ENCODE measurements at regions not wholly inside any gene's neighbourhood (a gene's known extent, or its start where the extent isn't known, plus 50 kb on each side); places are given as distances from the start of the nearest gene placed in this dataset.

DNA sequence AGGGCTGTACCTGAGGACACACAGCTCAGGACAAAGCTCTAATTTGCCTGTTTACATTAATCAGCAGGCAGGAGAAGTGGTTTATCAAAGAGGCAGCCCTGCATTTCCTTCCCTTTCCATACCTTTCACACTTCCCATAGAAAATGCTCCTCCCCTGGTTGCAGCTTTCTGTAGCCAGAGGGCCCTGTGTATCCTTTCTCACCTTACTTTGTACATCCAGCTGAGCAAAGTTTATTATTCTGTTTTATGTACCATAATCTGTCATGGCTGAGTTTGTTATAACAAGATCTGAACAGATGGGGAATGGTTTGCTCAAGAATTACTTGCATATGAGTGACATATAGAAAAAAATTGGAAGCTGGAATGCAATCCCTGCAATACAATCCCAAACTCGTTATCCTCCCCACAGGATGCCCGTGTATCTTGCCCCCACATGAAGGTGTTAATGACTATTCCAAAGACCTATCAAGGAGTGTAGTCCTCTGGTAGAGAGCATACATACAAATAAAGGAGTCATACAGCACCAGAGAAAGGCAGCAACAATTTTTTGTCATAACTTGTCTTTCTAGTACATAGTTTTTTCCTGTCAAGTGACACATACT is 1025.8 kb upstream of the KLHL29 start:
- TF ChIP-seq CTCF (conservative IDR thresholded peaks at IDR 0.05; ENCODE audit: low read length), result no peak
- DNase-seq (ENCODE audit: low read depth), result no peak
- H3K4me3 ChIP-seq (ENCODE audit: low read length), result no peak overlapping the region

- no peak for DNase-seq (ENCODE audit: low read depth)
- H3K4me3 ChIP-seq (ENCODE audit: low read length), result no peak overlapping the region
- no peak for TF ChIP-seq CTCF (conservative IDR thresholded peaks at IDR 0.05; ENCODE audit: low read length)
Measured at GRCh38 chr2:22360735-22361374, 1024.1 kb upstream of the KLHL29 start.

DNA sequence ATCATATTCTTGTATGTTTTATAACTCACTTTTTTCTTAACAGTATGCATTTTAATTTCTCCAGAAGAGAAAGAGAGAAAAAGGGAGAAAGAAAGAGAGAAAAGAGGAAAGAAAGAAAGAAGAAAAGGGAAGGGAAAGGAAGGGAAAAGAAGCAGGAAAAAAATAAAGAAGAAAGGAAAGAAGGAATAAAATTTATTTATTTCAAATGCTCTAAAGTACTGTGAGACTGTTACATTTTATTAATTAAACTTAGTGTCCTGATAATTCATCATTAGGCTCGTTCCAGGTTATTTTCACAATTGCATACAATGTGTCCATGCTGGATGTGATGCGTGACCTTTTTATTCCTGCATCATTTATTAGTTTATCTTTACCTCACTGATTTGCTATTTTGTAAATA is 1023.4 kb upstream of the KLHL29 start:
- DNase-seq (ENCODE audit: low read depth), result no peak
- no peak for TF ChIP-seq CTCF (conservative IDR thresholded peaks at IDR 0.05; ENCODE audit: low read length)
- no peak overlapping the region for H3K4me3 ChIP-seq (ENCODE audit: low read length)

DNA sequence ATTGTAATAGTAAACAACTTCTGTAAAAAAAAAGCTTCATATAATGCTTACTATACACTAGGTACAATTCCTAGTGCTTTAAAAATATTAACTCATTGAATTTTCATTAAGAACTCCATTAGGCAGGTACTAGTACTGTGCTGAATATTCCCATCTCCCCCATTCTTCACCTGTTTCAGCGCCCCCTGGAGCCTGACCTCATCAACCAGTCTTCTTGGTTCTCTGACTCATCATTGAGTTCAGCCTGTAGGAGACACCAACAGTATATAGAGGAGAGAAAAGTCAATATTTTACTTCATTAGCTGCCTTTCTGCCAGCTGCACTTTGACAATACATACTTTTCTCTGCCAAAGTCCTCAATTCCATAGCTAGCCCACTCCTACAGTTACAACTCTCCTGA is 1009.9 kb upstream of the KLHL29 start:
- no peak for TF ChIP-seq CTCF (conservative IDR thresholded peaks at IDR 0.05; ENCODE audit: low read length)
- no peak for DNase-seq (ENCODE audit: low read depth)
- no peak overlapping the region for H3K4me3 ChIP-seq (ENCODE audit: low read length)

GRCh38 chr2:22377268-22377667 is 1007.7 kb upstream of the KLHL29 start:
- DNase-seq (ENCODE audit: low read depth), result no peak
- H3K4me3 ChIP-seq (ENCODE audit: low read length), result no peak overlapping the region
- no peak for TF ChIP-seq CTCF (conservative IDR thresholded peaks at IDR 0.05; ENCODE audit: low read length)

DNA sequence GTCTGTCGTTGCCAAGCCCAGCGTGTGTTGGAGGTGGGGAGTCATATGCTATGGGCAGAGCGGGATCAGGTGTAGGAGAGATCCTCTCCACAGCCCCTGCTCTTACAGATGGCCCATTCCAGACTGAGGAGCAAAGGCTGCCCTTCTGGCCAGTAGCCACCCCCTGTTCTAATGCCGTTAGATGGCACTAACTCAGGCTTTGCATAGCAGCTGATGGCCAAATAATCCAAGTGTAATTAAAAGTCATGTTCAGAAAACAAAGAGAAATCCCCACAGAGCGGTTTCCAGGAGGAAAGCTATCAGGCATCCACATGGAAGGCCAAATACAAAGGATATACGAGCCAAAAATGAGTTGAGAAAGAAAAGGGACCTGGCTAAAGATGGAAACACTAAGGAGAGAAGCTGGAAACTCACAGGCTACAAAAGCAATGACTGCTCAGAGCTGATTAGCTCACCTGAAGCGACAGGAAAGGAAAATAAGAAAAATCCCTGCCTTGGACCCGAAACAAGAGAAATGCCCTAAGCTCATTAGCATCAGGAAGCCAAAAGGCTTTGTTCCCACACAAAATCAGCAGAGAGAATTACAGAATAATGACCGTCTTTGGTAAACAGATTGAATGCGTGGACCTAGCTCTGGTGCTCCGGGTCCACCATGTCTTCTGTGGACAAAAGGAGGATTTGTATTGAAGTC is 1002.4 kb upstream of the KLHL29 start:
- DNase-seq (ENCODE audit: low read depth), result no peak
- no peak overlapping the region for H3K4me3 ChIP-seq (ENCODE audit: low read length)
- no peak for TF ChIP-seq CTCF (conservative IDR thresholded peaks at IDR 0.05; ENCODE audit: low read length)

DNA sequence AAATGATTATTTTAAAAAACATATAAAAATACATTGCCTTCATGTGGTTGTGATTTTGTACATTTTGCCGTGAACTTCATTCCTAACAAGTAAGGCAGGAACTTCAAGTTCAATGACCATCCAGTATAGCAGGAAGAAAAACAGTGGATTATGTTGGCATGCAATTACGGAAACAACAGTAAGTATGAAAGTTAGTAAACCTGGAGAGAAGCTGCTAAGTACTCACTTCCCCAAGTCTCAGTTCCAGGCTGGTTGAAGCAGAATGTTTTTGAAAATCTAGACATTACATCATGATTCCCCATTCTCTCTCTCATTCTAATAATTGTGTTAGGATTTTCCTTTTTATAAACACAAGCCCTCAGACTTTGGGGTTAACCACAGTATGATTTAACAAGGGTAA is 987.1 kb upstream of the KLHL29 start:
- no peak overlapping the region for H3K4me3 ChIP-seq (ENCODE audit: low read length)
- no peak for TF ChIP-seq CTCF (conservative IDR thresholded peaks at IDR 0.05; ENCODE audit: low read length)
- no peak for DNase-seq (ENCODE audit: low read depth)

Measured in AG10803 (cell line).